ENCODE measurements at regions not wholly inside any gene's neighbourhood (a gene's known extent, or its start where the extent isn't known, plus 50 kb on each side); places are given as distances from the start of the nearest gene placed in this dataset.
"Not testable (repeated sequence)": the region's sequence is repeated elsewhere in the genome, so short reads cannot be mapped to it uniquely, and the experiment has no call there.

DNA sequence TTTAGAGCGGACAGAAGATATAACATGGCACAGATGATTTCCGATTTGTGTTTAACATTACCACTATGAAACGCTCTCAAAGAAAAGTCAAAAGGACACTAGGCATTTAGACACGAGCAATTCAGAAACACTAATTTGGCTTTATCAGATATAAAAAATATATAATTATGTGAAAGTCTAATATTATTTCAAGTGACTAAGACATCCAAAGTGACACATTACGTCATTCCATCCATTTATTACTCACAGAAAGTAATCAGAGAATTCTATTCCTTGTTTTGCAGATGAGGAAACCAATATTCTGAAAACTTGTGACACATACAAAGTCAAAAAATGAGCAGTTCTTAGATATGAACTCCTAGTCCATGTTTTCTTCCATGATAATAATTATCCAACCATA lies 250.8 kb upstream of the USP15 start:
- no peaks in the 10 kb centered on the region for H3K9me2 ChIP-seq (replicated peaks; ENCODE audit: control insufficient read depth, low read length)
- H3K4me1 ChIP-seq (ENCODE audit: control insufficient read depth, low read length), result no peaks in the 10 kb centered on the region
- H4K20me1 ChIP-seq (ENCODE audit: control insufficient read depth, insufficient read depth, low read depth, low read length), result no peaks in the 10 kb centered on the region
- no peaks in the 10 kb centered on the region for H3K9me3 ChIP-seq (ENCODE audit: control insufficient read depth, insufficient read depth, low read length)
- H3K27ac ChIP-seq (ENCODE audit: low read depth, low read length), result no peak overlapping the region
- H3K4me3 ChIP-seq (ENCODE audit: low read length), result no peak overlapping the region
- no peaks in the 10 kb centered on the region for H3K36me3 ChIP-seq (ENCODE audit: control insufficient read depth, low read length)
- H3K79me2 ChIP-seq (ENCODE audit: control insufficient read depth, low read length), result no peaks in the 10 kb centered on the region
- H3F3A ChIP-seq (ENCODE audit: control insufficient read depth, insufficient read depth), result no peaks in the 10 kb centered on the region
- TF ChIP-seq, protein P1, sequence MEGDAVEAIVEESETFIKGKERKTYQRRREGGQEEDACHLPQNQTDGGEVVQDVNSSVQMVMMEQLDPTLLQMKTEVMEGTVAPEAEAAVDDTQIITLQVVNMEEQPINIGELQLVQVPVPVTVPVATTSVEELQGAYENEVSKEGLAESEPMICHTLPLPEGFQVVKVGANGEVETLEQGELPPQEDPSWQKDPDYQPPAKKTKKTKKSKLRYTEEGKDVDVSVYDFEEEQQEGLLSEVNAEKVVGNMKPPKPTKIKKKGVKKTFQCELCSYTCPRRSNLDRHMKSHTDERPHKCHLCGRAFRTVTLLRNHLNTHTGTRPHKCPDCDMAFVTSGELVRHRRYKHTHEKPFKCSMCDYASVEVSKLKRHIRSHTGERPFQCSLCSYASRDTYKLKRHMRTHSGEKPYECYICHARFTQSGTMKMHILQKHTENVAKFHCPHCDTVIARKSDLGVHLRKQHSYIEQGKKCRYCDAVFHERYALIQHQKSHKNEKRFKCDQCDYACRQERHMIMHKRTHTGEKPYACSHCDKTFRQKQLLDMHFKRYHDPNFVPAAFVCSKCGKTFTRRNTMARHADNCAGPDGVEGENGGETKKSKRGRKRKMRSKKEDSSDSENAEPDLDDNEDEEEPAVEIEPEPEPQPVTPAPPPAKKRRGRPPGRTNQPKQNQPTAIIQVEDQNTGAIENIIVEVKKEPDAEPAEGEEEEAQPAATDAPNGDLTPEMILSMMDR (IDR thresholded peaks at IDR 0.05; ENCODE audit: low read depth, low read length, poor library complexity, severe bottlenecking), result no peak
- no peak for TF ChIP-seq EZH2phosphoT487 (IDR thresholded peaks at IDR 0.05; ENCODE audit: borderline replicate concordance, low read length)
- no peaks in the 10 kb centered on the region for H3K27me3 ChIP-seq (ENCODE audit: control insufficient read depth, low read length)
- no peak overlapping the region for H3K4me2 ChIP-seq (ENCODE audit: low read length)

DNA sequence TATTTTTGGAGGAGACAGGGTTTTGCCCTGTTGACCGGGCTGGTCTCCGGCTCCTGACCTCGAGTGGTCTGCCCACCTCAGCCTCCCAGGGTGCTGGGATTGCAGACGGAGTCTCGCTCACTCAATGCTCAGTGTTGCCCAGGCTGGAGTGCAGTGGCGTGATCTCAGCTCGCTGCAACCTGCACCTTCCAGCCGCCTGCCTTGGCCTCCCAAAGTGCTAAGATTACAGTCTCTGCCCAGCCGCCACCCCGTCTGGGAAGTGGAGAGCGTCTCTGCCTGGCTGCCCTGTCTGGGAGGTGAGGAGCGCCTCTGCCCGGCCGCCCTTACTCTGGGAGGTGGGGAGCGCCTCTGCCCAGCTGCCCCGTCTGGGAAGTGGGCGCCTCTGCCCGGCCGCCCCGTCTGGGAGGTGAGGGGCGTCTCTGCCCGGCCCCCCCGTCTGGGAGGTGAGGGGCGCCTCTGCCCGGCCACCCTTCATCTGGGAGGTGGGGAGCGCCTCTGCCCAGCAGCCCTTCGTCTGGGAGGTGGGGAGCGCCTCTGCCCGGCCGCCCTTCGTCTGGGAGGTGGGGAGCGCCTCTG lies 249.8 kb upstream of the USP15 start:
- H3K4me3 ChIP-seq (ENCODE audit: low read length); H3F3A ChIP-seq (ENCODE audit: control insufficient read depth, insufficient read depth); H3K36me3 ChIP-seq (ENCODE audit: control insufficient read depth, low read length); H3K27ac ChIP-seq (ENCODE audit: low read depth, low read length); H3K4me2 ChIP-seq (ENCODE audit: low read length); H3K9me2 ChIP-seq (replicated peaks; ENCODE audit: control insufficient read depth, low read length); H4K20me1 ChIP-seq (ENCODE audit: control insufficient read depth, insufficient read depth, low read depth, low read length); H3K9me3 ChIP-seq (ENCODE audit: control insufficient read depth, insufficient read depth, low read length); H3K79me2 ChIP-seq (ENCODE audit: control insufficient read depth, low read length); H3K4me1 ChIP-seq (ENCODE audit: control insufficient read depth, low read length); H3K27me3 ChIP-seq (ENCODE audit: control insufficient read depth, low read length): not testable (repeated sequence)

DNA sequence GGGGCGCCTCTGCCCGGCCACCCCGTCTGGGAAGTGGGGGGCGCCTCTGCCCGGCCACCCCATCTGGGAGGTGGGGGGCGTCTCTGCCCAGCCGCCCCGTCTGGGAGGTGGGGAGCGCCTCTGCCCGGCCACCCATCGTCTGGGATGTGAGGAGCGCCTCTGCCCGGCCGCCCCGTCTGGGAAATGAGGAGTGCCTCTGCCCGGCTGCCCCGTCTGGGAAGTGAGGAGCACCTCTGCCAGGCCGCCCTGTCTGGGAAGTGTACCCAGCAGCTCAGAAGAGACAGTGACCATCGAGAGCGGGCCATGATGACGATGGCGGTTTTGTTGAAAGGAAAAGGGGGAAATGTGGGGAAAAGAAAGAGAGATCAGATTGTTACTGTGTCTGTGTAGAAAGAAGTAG lies 249.2 kb upstream of the USP15 start:
- not testable (repeated sequence) for H3K4me3 ChIP-seq (ENCODE audit: low read length); H3K9me3 ChIP-seq (ENCODE audit: control insufficient read depth, insufficient read depth, low read length); H3K27ac ChIP-seq (ENCODE audit: low read depth, low read length); H3F3A ChIP-seq (ENCODE audit: control insufficient read depth, insufficient read depth); H3K4me1 ChIP-seq (ENCODE audit: control insufficient read depth, low read length); H3K9me2 ChIP-seq (replicated peaks; ENCODE audit: control insufficient read depth, low read length); H3K27me3 ChIP-seq (ENCODE audit: control insufficient read depth, low read length); H4K20me1 ChIP-seq (ENCODE audit: control insufficient read depth, insufficient read depth, low read depth, low read length); H3K4me2 ChIP-seq (ENCODE audit: low read length); H3K79me2 ChIP-seq (ENCODE audit: control insufficient read depth, low read length); H3K36me3 ChIP-seq (ENCODE audit: control insufficient read depth, low read length)

DNA sequence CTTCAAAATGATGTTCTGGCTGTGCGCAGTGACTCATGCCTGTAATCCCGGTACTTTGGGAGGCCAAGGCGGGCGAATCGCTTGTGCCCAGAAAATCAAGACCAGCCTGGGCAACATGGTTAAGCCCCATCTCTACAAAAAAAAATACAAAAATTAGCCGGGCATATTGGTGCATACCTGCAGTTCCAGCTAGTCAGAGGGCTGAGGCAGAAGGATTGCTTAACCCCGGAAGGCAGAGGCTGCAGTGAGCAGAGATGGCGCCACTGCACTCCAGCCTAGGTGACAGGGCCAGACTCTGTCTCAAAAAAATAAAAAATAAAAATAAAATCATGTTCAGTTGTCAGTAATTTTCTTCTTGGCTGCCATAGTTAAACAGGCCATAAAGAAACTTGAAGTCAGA lies 245.9 kb upstream of the USP15 start:
- H4K20me1 ChIP-seq (ENCODE audit: control insufficient read depth, insufficient read depth, low read depth, low read length), result no peaks in the 10 kb centered on the region
- H3K79me2 ChIP-seq (ENCODE audit: control insufficient read depth, low read length), result no peaks in the 10 kb centered on the region
- H3K4me1 ChIP-seq (ENCODE audit: control insufficient read depth, low read length), result no peaks in the 10 kb centered on the region
- H3K9me2 ChIP-seq (replicated peaks; ENCODE audit: control insufficient read depth, low read length), result no peaks in the 10 kb centered on the region
- H3K27me3 ChIP-seq (ENCODE audit: control insufficient read depth, low read length), result no peaks in the 10 kb centered on the region
- no peak overlapping the region for H3K4me3 ChIP-seq (ENCODE audit: low read length)
- TF ChIP-seq, protein P1 (IDR thresholded peaks at IDR 0.05; ENCODE audit: low read depth, low read length, poor library complexity, severe bottlenecking), result no peak
- TF ChIP-seq EZH2phosphoT487 (IDR thresholded peaks at IDR 0.05; ENCODE audit: borderline replicate concordance, low read length), result no peak
- no peaks in the 10 kb centered on the region for H3K36me3 ChIP-seq (ENCODE audit: control insufficient read depth, low read length)
- H3K4me2 ChIP-seq (ENCODE audit: low read length), result no peak overlapping the region
- no peak overlapping the region for H3K27ac ChIP-seq (ENCODE audit: low read depth, low read length)
- H3F3A ChIP-seq (ENCODE audit: control insufficient read depth, insufficient read depth), result no peaks in the 10 kb centered on the region
- H3K9me3 ChIP-seq (ENCODE audit: control insufficient read depth, insufficient read depth, low read length), result no peaks in the 10 kb centered on the region

All from DOHH2 (cell line).